SU-DHL-6 (cell line): ENCODE measurements at regions not wholly inside any gene's neighbourhood (a gene's known extent, or its start where the extent isn't known, plus 50 kb on each side); places are given as distances from the start of the nearest gene placed in this dataset.

Experiments
- H2AFZ ChIP-seq: fragments of 200-600 bp; sonication (generic); 2 replicates; pipeline ENCODE4 v1.6.1; 2014; ENCODE audit warnings: low read depth, mild to moderate bottlenecking, moderate library complexity, mixed read lengths, antibody characterized with exemption, low read length; ENCODE audit not compliant: severe bottlenecking
- H3F3A ChIP-seq: fragments of 200-600 bp; shearing (Covaris generic); 2 replicates; pipeline ENCODE4 v1.6.0; 2016; ENCODE audit warnings: antibody characterized with exemption, mild to moderate bottlenecking; ENCODE audit not compliant: insufficient read depth
- H3K27ac ChIP-seq: fragments of 200-600 bp; sonication (generic); 2 replicates; pipeline ENCODE4 v1.5.1; 2016; ENCODE audit warnings: low read depth, mild to moderate bottlenecking, low read length, moderate library complexity, mixed read lengths
- H3K27me3 ChIP-seq: fragments of 200-600 bp; sonication (generic), shearing (Covaris generic); 2 replicates; pipeline ENCODE4 v1.6.0; 2014; ENCODE audit warnings: mild to moderate bottlenecking, low read length
- H3K36me3 ChIP-seq: fragments of 200-600 bp; sonication (generic); 2 replicates; pipeline ENCODE4 v1.6.1; 2014; ENCODE audit warnings: mild to moderate bottlenecking, low read length, mixed read lengths
- H3K4me2 ChIP-seq: fragments of 300-600, 200-600 bp; shearing (Covaris generic), sonication (generic); 2 replicates; pipeline ENCODE4 v1.6.0; 2014; ENCODE audit warnings: low read length, low read depth, mild to moderate bottlenecking; ENCODE audit not compliant: poor library complexity, severe bottlenecking
- H3K4me3 ChIP-seq: fragments of 200-600 bp; sonication (generic); 2 replicates; pipeline ENCODE4 v1.5.1; 2014; ENCODE audit warnings: antibody characterized with exemption, low read length, mild to moderate bottlenecking, mixed read lengths; ENCODE audit not compliant: insufficient read depth, poor library complexity, severe bottlenecking
- H3K79me2 ChIP-seq: fragments of 200-600 bp; sonication (generic); 2 replicates; pipeline ENCODE4 v1.6.1; 2014; ENCODE audit warnings: mild to moderate bottlenecking, low read length, moderate library complexity; ENCODE audit not compliant: insufficient read depth
- H3K9ac ChIP-seq: fragments of 200-600 bp; sonication (generic); 2 replicates; pipeline ENCODE4 v1.7.0; 2014; ENCODE audit warnings: mild to moderate bottlenecking, low read length
- H3K9me2 ChIP-seq: fragments of 200-600 bp; sonication (generic); replicated peaks from 2 replicates; pipeline ENCODE4 v1.6.1; 2014; ENCODE audit warnings: low read length; ENCODE audit not compliant: insufficient read depth
- H3K9me3 ChIP-seq: fragments of 200-600 bp; sonication (generic); 2 replicates; pipeline ENCODE4 v1.6.1; 2014; ENCODE audit warnings: low read length, mixed read lengths; ENCODE audit not compliant: insufficient read depth
- H4K20me1 ChIP-seq: fragments of 200-600 bp; sonication (generic); 2 replicates; pipeline ENCODE4 v1.6.1; 2014; ENCODE audit warnings: low read depth, mild to moderate bottlenecking, antibody characterized with exemption, low read length, moderate library complexity, mixed read lengths
- EZH2phosphoT487 ChIP-seq: fragments of 200-600 bp; sonication (generic), shearing (Covaris generic); conservative IDR thresholded peaks from 2 replicates; pipeline ENCODE4 v1.6.1; 2018; ENCODE audit warnings: mild to moderate bottlenecking, antibody characterized with exemption, low read length, moderate library complexity, mixed read lengths
- TF ChIP-seq, protein P1 (sequence below): fragments of 200-600 bp; sonication (generic); IDR thresholded peaks from one replicate; pipeline ENCODE4 v1.5.1; 2017; ENCODE audit warnings: antibody characterized with exemption, mild to moderate bottlenecking, low read length, moderate library complexity; ENCODE audit not compliant: insufficient read depth, poor library complexity, severe bottlenecking

GRCh38 chr3:126275620-126275904 is 81.6 kb downstream of the KLF15 start:
- Histone ChIP-seq H3K79me2 (no peaks in the 10 kb centered on the region), H3K9me2 (no peaks in the 10 kb centered on the region), H4K20me1 (no peaks in the 10 kb centered on the region), H3K9ac (no peak overlapping the region), H3K9me3 (no peaks in the 10 kb centered on the region), H3K27me3 (no peaks in the 10 kb centered on the region), H3K4me2 (no peak overlapping the region), H3F3A (no peaks in the 10 kb centered on the region), H3K36me3 (no peaks in the 10 kb centered on the region), H3K4me3 (no peak overlapping the region), H3K27ac (no peak overlapping the region), H2AFZ (no peak overlapping the region)
- no peak for TF ChIP-seq EZH2phosphoT487
- TF ChIP-seq, protein P1, sequence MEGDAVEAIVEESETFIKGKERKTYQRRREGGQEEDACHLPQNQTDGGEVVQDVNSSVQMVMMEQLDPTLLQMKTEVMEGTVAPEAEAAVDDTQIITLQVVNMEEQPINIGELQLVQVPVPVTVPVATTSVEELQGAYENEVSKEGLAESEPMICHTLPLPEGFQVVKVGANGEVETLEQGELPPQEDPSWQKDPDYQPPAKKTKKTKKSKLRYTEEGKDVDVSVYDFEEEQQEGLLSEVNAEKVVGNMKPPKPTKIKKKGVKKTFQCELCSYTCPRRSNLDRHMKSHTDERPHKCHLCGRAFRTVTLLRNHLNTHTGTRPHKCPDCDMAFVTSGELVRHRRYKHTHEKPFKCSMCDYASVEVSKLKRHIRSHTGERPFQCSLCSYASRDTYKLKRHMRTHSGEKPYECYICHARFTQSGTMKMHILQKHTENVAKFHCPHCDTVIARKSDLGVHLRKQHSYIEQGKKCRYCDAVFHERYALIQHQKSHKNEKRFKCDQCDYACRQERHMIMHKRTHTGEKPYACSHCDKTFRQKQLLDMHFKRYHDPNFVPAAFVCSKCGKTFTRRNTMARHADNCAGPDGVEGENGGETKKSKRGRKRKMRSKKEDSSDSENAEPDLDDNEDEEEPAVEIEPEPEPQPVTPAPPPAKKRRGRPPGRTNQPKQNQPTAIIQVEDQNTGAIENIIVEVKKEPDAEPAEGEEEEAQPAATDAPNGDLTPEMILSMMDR, result no peak

DNA sequence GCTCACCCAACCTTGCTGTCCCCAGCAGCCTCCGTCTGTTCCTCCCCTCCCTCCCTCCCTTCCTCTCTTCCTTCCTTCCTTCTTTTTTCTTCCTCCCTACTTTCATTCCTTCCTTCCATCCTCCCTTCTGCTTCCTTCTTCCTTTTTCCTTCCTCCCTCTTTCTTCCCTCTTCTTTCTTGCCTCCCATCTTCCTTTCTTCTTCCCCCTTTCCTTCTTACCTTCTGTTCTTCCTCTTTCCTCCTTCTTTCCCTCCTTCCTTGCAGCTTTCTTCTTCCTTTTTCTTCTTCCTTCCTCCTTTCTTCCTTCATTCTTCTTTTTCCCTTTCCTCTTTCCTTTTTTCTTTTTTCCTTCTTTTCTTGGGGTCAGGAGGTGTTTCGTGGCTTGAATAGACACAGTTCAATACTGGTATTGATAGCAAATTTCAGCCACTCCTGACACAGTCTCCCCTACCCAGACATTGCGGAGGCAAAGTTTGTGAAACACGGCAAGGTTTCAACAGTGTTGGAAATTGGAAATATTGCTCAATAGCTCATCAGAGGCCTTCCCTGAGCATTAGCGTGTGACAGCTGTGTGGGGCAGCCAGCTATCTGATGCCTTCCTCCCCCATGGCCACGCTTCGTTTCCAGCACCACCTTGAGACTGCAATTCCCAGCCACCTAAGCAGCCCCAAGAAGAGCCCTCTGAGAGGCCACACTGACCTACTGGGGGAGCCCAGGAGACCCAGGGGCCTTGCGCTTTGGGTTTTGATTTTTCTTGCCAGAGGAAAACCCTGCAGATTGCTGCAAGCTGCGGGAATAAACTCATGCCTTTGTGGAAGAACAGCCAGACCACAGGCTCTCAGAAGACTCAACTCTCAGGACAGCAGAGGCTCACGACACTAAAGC is 82.2 kb downstream of the KLF15 start:
- Histone ChIP-seq H4K20me1 (no peaks in the 10 kb centered on the region), H3K36me3 (no peaks in the 10 kb centered on the region), H2AFZ (no peak overlapping the region), H3K27me3 (no peaks in the 10 kb centered on the region), H3K79me2 (no peaks in the 10 kb centered on the region), H3K9me2 (no peaks in the 10 kb centered on the region), H3K27ac (no peak overlapping the region), H3K4me3 (no peak overlapping the region), H3K9me3 (no peaks in the 10 kb centered on the region), H3F3A (no peaks in the 10 kb centered on the region), H3K9ac (no peak overlapping the region), H3K4me2 (no peak overlapping the region)
- TF ChIP-seq EZH2phosphoT487, result no peak
- TF ChIP-seq, protein P1, result no peak

GRCh38 chr3:126270145-126270811 is 86.9 kb downstream of the KLF15 start:
- H3K36me3 ChIP-seq, result no peaks in the 10 kb centered on the region
- no peaks in the 10 kb centered on the region for H3K9me3 ChIP-seq
- TF ChIP-seq, protein P1, result no peak
- no peak for TF ChIP-seq EZH2phosphoT487
- no peak overlapping the region for H3K4me3 ChIP-seq
- no peaks in the 10 kb centered on the region for H4K20me1 ChIP-seq
- H3K9me2 ChIP-seq, result no peaks in the 10 kb centered on the region
- H3F3A ChIP-seq, result no peaks in the 10 kb centered on the region
- no peaks in the 10 kb centered on the region for H3K79me2 ChIP-seq
- no peak overlapping the region for H3K4me2 ChIP-seq
- no peak overlapping the region for H2AFZ ChIP-seq
- H3K27me3 ChIP-seq, result no peaks in the 10 kb centered on the region
- H3K27ac ChIP-seq, result no peak overlapping the region
- H3K9ac ChIP-seq, result no peak overlapping the region
